Stomach (tissue), 4 donors: ENCODE measurements at regions not wholly inside any gene's neighbourhood (a gene's known extent, or its start where the extent isn't known, plus 50 kb on each side); places are given as distances from the start of the nearest gene placed in this dataset.

Source experiments
- EP300 ChIP-seq: sonication (generic); formaldehyde crosslinking; IDR thresholded peaks from one replicate; pipeline ENCODE4 v1.6.1; 2017; ENCODE audit warnings: antibody characterized with exemption
- POLR2A ChIP-seq, 4 donors: fragments of 450-650 bp; IDR thresholded peaks; one replicate each; pipeline ENCODE4 v1.6.1; 2016; ENCODE audit warnings: antibody characterized with exemption in 4 of 4, control low read depth in 2 of 4, mild to moderate bottlenecking in 1 of 4, moderate library complexity in 1 of 4
- POLR2AphosphoS5 ChIP-seq, 3 donors: sonication (generic); formaldehyde crosslinking; IDR thresholded peaks; one replicate each; pipeline ENCODE4 v1.6.1; 2016; ENCODE audit warnings: antibody characterized with exemption in 3 of 3
- TF ChIP-seq, protein P1 (sequence below), 7 experiments: fragments of 450-650 bp in 4 of 7; fragments of 200-600 bp in 3 of 7; sonication (generic) in 3 of 7; IDR thresholded peaks; one replicate each; pipeline ENCODE4 v1.5.1; 2016 to 2019; ENCODE audit warnings: antibody characterized with exemption in 7 of 7, control low read depth in 2 of 7, mild to moderate bottlenecking in 1 of 7

DNA sequence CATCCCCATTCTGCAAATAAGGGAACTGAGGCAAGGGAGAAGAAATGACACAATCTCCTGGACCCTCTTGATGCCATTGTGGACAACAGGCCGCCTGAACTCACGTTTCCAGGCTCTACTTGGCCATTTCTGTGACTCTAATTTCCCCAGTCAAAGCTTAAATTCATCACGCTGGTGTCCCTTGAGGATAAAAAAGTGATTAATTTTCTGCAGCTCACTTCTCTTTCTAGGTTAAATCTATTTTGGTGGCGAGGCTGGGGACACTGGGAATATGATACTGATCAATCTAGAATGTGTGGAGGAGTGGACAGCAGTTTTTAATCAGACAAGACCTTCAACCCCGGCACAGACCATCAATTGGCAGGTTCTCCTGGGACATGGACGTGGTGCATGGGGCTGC lies 168.2 kb upstream of the SULF2 start:
- TF ChIP-seq, protein P1, sequence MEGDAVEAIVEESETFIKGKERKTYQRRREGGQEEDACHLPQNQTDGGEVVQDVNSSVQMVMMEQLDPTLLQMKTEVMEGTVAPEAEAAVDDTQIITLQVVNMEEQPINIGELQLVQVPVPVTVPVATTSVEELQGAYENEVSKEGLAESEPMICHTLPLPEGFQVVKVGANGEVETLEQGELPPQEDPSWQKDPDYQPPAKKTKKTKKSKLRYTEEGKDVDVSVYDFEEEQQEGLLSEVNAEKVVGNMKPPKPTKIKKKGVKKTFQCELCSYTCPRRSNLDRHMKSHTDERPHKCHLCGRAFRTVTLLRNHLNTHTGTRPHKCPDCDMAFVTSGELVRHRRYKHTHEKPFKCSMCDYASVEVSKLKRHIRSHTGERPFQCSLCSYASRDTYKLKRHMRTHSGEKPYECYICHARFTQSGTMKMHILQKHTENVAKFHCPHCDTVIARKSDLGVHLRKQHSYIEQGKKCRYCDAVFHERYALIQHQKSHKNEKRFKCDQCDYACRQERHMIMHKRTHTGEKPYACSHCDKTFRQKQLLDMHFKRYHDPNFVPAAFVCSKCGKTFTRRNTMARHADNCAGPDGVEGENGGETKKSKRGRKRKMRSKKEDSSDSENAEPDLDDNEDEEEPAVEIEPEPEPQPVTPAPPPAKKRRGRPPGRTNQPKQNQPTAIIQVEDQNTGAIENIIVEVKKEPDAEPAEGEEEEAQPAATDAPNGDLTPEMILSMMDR (IDR thresholded peaks at IDR 0.05): no peak
- no peak for TF ChIP-seq EP300
- no peak for TF ChIP-seq POLR2AphosphoS5 (IDR thresholded peaks at IDR 0.05)
- TF ChIP-seq POLR2A (IDR thresholded peaks at IDR 0.05): no peak
